ENCODE measurements at regions not wholly inside any gene's neighbourhood (a gene's known extent, or its start where the extent isn't known, plus 50 kb on each side); places are given as distances from the start of the nearest gene placed in this dataset.
"Not testable (repeated sequence)": the region's sequence is repeated elsewhere in the genome, so short reads cannot be mapped to it uniquely, and the experiment has no call there.

- ChIA-PET CTCF (no interaction called here), POLR2A (no interaction called here)
- Histone ChIP-seq H3K4me3 (ENCODE audit: low read depth in 2 of 2, low read length in 2 of 2) (no peak overlapping the region), H3K36me3 (ENCODE audit: control insufficient read depth, insufficient read depth, low read length) (no peaks in the 10 kb centered on the region), H3K27ac (ENCODE audit: low read length) (no peak overlapping the region), H3K9me3 (ENCODE audit: control insufficient read depth, insufficient read depth, low read depth, low read length) (no peaks in the 10 kb centered on the region), H3K27me3 (ENCODE audit: control insufficient read depth, insufficient read depth, low read length) (no peaks in the 10 kb centered on the region), H3K4me1 (ENCODE audit: control insufficient read depth, insufficient read depth, low read length) (no peaks in the 10 kb centered on the region)
- in situ Hi-C loops (cut with HindIII; ENCODE audit: low pct_unique_long_range_greater_than_20kb, low sequenced_read_pairs): no loop called here
- TF ChIP-seq TCF7L2 (IDR thresholded peaks at IDR 0.05; ENCODE audit: low read depth, low read length): no peak
- no peak for TF ChIP-seq CTCF (IDR thresholded peaks at IDR 0.05)
- TF ChIP-seq REST (IDR thresholded peaks at IDR 0.05; ENCODE audit: insufficient read depth in 1 of 2, low read depth in 2 of 2, low read length in 1 of 2): no peak
- no peak for TF ChIP-seq POLR2AphosphoS5 (IDR thresholded peaks at IDR 0.05; ENCODE audit: low read depth, low read length)
- no peak for TF ChIP-seq SIN3A (IDR thresholded peaks at IDR 0.05; ENCODE audit: borderline replicate concordance, insufficient read depth, low read depth, low read length)
- intact Hi-C loops (cut with micrococcal nuclease; ENCODE audit: unreplicated experiment): no loop called here
- BruUV-seq (replicated peaks): no TSS peak
- ATAC-seq: no peak
- DNase-seq (ENCODE audit: low read depth, low spot score): no peak
These were observed 54.4 kb upstream of the SEPTIN5 start for GRCh38 chr22:19659805-19660345.

- ATAC-seq; H3K4me1 ChIP-seq (ENCODE audit: control insufficient read depth, insufficient read depth, low read length): not testable (repeated sequence)
These were observed 53.7 kb upstream of the SEPTIN5 start for GRCh38 chr22:19660583-19660982.

GRCh38 chr22:19661156-19661555, 53.1 kb upstream of the SEPTIN5 start:
- ATAC-seq (no peak), DNase-seq (ENCODE audit: low read depth, low spot score) (no peak)
- no peak overlapping the region for H3K27ac ChIP-seq (ENCODE audit: low read length)
- no peaks in the 10 kb centered on the region for H3K9me3 ChIP-seq (ENCODE audit: control insufficient read depth, insufficient read depth, low read depth, low read length)
- no peaks in the 10 kb centered on the region for H3K4me1 ChIP-seq (ENCODE audit: control insufficient read depth, insufficient read depth, low read length)
- no peaks in the 10 kb centered on the region for H3K27me3 ChIP-seq (ENCODE audit: control insufficient read depth, insufficient read depth, low read length)
- in situ Hi-C loops (cut with HindIII; ENCODE audit: low pct_unique_long_range_greater_than_20kb, low sequenced_read_pairs): no loop called here
- ChIA-PET CTCF (interaction anchor here (0.7 kb wide), 1 partner anchor 290 kb away, joined by 3 read pairs; no protein-coding TSS in a partner anchor), POLR2A (interaction anchor here (0.7 kb wide), 1 partner anchor 223 kb away, joined by 3 read pairs; no protein-coding TSS in a partner anchor)
- H3K36me3 ChIP-seq (ENCODE audit: control insufficient read depth, insufficient read depth, low read length): no peaks in the 10 kb centered on the region
- intact Hi-C loops (cut with micrococcal nuclease; ENCODE audit: unreplicated experiment): no loop called here
- H3K4me3 ChIP-seq (ENCODE audit: low read depth in 2 of 2, low read length in 2 of 2): no peak overlapping the region
- BruUV-seq (replicated peaks): no TSS peak
- TF ChIP-seq TCF7L2 (IDR thresholded peaks at IDR 0.05; ENCODE audit: low read depth, low read length): no peak
- no peak for TF ChIP-seq POLR2AphosphoS5 (IDR thresholded peaks at IDR 0.05; ENCODE audit: low read depth, low read length)
- TF ChIP-seq CTCF (IDR thresholded peaks at IDR 0.05): no peak
- no peak for TF ChIP-seq REST (IDR thresholded peaks at IDR 0.05; ENCODE audit: insufficient read depth in 1 of 2, low read depth in 2 of 2, low read length in 1 of 2)
- TF ChIP-seq SIN3A (IDR thresholded peaks at IDR 0.05; ENCODE audit: borderline replicate concordance, insufficient read depth, low read depth, low read length): no peak

More at GRCh38 chr22:19660583-19660982, 53.7 kb upstream of the SEPTIN5 start:
- in situ Hi-C loops (cut with HindIII; ENCODE audit: low pct_unique_long_range_greater_than_20kb, low sequenced_read_pairs); DNase-seq (ENCODE audit: low read depth, low spot score); H3K4me3 ChIP-seq (ENCODE audit: low read depth in 2 of 2, low read length in 2 of 2); H3K27me3 ChIP-seq (ENCODE audit: control insufficient read depth, insufficient read depth, low read length); H3K36me3 ChIP-seq (ENCODE audit: control insufficient read depth, insufficient read depth, low read length); H3K9me3 ChIP-seq (ENCODE audit: control insufficient read depth, insufficient read depth, low read depth, low read length); intact Hi-C loops (cut with micrococcal nuclease; ENCODE audit: unreplicated experiment); H3K27ac ChIP-seq (ENCODE audit: low read length); BruUV-seq (replicated peaks): not testable (repeated sequence)
- CTCF ChIA-PET: interaction anchor here (0.7 kb wide), 1 partner anchor 291 kb away, joined by 3 read pairs; no protein-coding TSS in a partner anchor
- POLR2A ChIA-PET: interaction anchor here (0.7 kb wide), 1 partner anchor 224 kb away, joined by 3 read pairs; no protein-coding TSS in a partner anchor

All from Panc1 (cell line).